ENCODE measurements at regions not wholly inside any gene's neighbourhood (a gene's known extent, or its start where the extent isn't known, plus 50 kb on each side); places are given as distances from the start of the nearest gene placed in this dataset.
"Not testable (repeated sequence)": the region's sequence is repeated elsewhere in the genome, so short reads cannot be mapped to it uniquely, and the experiment has no call there.

GRCh38 chr10:32204606-32205005 lies 142.4 kb downstream of the EPC1 start:
- no peaks in the 10 kb centered on the region for H3K27me3 Mint-ChIP-seq
- H3K9me3 Mint-ChIP-seq = no peaks in the 10 kb centered on the region
- DNase-seq (ENCODE audit: extremely low spot score, unreplicated experiment) = no peak
- no peak overlapping the region for H3K4me3 Mint-ChIP-seq
- H3K27ac Mint-ChIP-seq = no peak overlapping the region
- no peaks in the 10 kb centered on the region for H3K4me1 Mint-ChIP-seq (ENCODE audit: unreplicated experiment)
- no peaks in the 10 kb centered on the region for H3K36me3 Mint-ChIP-seq
- no peak for TF ChIP-seq CTCF (conservative IDR thresholded peaks at IDR 0.05)

- Mint-ChIP-seq H3K27me3 (no peaks in the 10 kb centered on the region), H3K9me3 (no peaks in the 10 kb centered on the region), H3K27ac (no peak overlapping the region), H3K4me1 (ENCODE audit: unreplicated experiment) (peaks cover 7% of the 10 kb centered on the region), H3K4me3 (no peak overlapping the region), H3K36me3 (no peaks in the 10 kb centered on the region)
- DNase-seq (ENCODE audit: extremely low spot score, unreplicated experiment) = no peak
- TF ChIP-seq CTCF (conservative IDR thresholded peaks at IDR 0.05) = no peak
Observed at GRCh38 chr10:32199714-32200394, 143.6 kb upstream of the KIF5B start.

GRCh38 chr10:32197423-32197822 lies 141.2 kb upstream of the KIF5B start:
- H3K4me1 Mint-ChIP-seq (ENCODE audit: unreplicated experiment) = peaks cover 7% of the 10 kb centered on the region
- no peak overlapping the region for H3K4me3 Mint-ChIP-seq
- no peaks in the 10 kb centered on the region for H3K36me3 Mint-ChIP-seq
- no peaks in the 10 kb centered on the region for H3K27me3 Mint-ChIP-seq
- no peak for DNase-seq (ENCODE audit: extremely low spot score, unreplicated experiment)
- H3K27ac Mint-ChIP-seq = no peak overlapping the region
- no peak for TF ChIP-seq CTCF (conservative IDR thresholded peaks at IDR 0.05)
- H3K9me3 Mint-ChIP-seq = no peaks in the 10 kb centered on the region

- H3K36me3 Mint-ChIP-seq = no peaks in the 10 kb centered on the region
- H3K27me3 Mint-ChIP-seq = no peaks in the 10 kb centered on the region
- H3K4me3 Mint-ChIP-seq = no peak overlapping the region
- peak; percentile 86 for TF ChIP-seq CTCF (conservative IDR thresholded peaks at IDR 0.05)
- DNase-seq (ENCODE audit: extremely low spot score, unreplicated experiment) = no peak
- peaks cover 3% of the 10 kb centered on the region for H3K4me1 Mint-ChIP-seq (ENCODE audit: unreplicated experiment)
- H3K9me3 Mint-ChIP-seq = no peaks in the 10 kb centered on the region
- peak overlapping the region; percentile 34 for H3K27ac Mint-ChIP-seq
Observed at GRCh38 chr10:32190890-32191491, 134.8 kb upstream of the KIF5B start.

GRCh38 chr10:32189400-32190084 lies 133.3 kb upstream of the KIF5B start:
- no peaks in the 10 kb centered on the region for H3K27me3 Mint-ChIP-seq

GRCh38 chr10:32188601-32189000 lies 132.4 kb upstream of the KIF5B start:
- H3K27ac Mint-ChIP-seq; H3K27me3 Mint-ChIP-seq; H3K36me3 Mint-ChIP-seq; H3K4me3 Mint-ChIP-seq; H3K9me3 Mint-ChIP-seq; DNase-seq (ENCODE audit: extremely low spot score, unreplicated experiment); H3K4me1 Mint-ChIP-seq (ENCODE audit: unreplicated experiment): not testable (repeated sequence)

More at GRCh38 chr10:32189400-32190084, 133.3 kb upstream of the KIF5B start:
- Mint-ChIP-seq H3K9me3 (no peaks in the 10 kb centered on the region), H3K27ac (no peak overlapping the region), H3K36me3 (no peaks in the 10 kb centered on the region), H3K4me3 (no peak overlapping the region), H3K4me1 (ENCODE audit: unreplicated experiment) (peaks cover 3% of the 10 kb centered on the region)
- no peak for DNase-seq (ENCODE audit: extremely low spot score, unreplicated experiment)
- TF ChIP-seq CTCF (conservative IDR thresholded peaks at IDR 0.05) = peak; percentile 62

Data from type B pancreatic cell (in vitro differentiated cells).